ENCODE measurements at regions not wholly inside any gene's neighbourhood (a gene's known extent, or its start where the extent isn't known, plus 50 kb on each side); places are given as distances from the start of the nearest gene placed in this dataset.

DNA sequence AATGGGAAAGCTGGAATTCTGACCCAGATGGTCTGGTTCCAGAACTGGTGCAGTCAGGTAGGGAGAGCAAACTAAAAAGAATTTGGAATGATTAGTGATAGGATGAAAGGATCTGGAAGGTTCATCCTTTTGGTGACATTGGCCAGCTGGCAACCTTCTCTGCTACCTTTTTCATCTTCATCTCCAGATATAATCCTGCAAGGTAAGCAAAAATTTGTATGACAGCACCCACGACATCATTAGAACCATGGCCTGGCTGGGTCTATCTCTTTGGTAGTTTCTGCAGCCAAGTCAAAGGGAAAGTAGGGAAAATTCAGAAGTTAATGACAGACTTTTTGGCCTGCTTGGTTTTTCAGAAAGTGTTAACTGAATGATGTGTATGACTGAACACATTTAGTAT lies 188.9 kb upstream of the MALRD1 start:
- TF ChIP-seq, protein P1, sequence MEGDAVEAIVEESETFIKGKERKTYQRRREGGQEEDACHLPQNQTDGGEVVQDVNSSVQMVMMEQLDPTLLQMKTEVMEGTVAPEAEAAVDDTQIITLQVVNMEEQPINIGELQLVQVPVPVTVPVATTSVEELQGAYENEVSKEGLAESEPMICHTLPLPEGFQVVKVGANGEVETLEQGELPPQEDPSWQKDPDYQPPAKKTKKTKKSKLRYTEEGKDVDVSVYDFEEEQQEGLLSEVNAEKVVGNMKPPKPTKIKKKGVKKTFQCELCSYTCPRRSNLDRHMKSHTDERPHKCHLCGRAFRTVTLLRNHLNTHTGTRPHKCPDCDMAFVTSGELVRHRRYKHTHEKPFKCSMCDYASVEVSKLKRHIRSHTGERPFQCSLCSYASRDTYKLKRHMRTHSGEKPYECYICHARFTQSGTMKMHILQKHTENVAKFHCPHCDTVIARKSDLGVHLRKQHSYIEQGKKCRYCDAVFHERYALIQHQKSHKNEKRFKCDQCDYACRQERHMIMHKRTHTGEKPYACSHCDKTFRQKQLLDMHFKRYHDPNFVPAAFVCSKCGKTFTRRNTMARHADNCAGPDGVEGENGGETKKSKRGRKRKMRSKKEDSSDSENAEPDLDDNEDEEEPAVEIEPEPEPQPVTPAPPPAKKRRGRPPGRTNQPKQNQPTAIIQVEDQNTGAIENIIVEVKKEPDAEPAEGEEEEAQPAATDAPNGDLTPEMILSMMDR (IDR thresholded peaks at IDR 0.05) = no peak
- TF ChIP-seq POLR2A (IDR thresholded peaks at IDR 0.05) = no peak

Measured in Peyer's patch (tissue), 4 donors.